HepG2 (cell line): ENCODE measurements at regions not wholly inside any gene's neighbourhood (a gene's known extent, or its start where the extent isn't known, plus 50 kb on each side); places are given as distances from the start of the nearest gene placed in this dataset.

ENCODE experiments used
- ATAC-seq: fragments of 200-7000 bp; cut with Tn5 transposase; 3 replicates; pipeline ENCODE4 v1.9.1; 2020; ENCODE audit warnings: mild to moderate bottlenecking, moderate library complexity
- BruUV-seq: library from RNA; stranded (reverse); fragments of 400-500 nt; replicated peaks from 2 replicates; lab custom pipeline; 2021; lab: Mats Ljungman, UMichigan
- CTCF ChIA-PET: fragments of 300-600 bp; formaldehyde crosslinking; extraction: SDS; loops from one replicate; lab custom pipeline; 2021; ENCODE audit warnings: low total read pairs, inconsistent platforms, low intra/inter-chr PET ratio; lab: Yijun Ruan, JAX
- POLR2A ChIA-PET: fragments of 350-600 bp; sonication (Branson Sonifier 250); formaldehyde crosslinking; loops from one replicate; lab custom pipeline; 2020; ENCODE audit warnings: antibody characterized with exemption, inconsistent platforms; lab: Yijun Ruan, JAX
- DNase-seq: peaks from one replicate; pipeline ENCODE4 v3.0.0-alpha.2; 2015; ENCODE audit warnings: low spot score
- FAIRE-seq: peaks from 3 replicates; lab custom pipeline; 2011; peaks lifted over from hg19 to GRCh38; lab: Jason Lieb, UNC
- H2AFZ ChIP-seq: one replicate; pipeline ENCODE4 v1.6.1; 2011; ENCODE audit warnings: low read length, inconsistent platforms
- H3K27ac ChIP-seq: fragments of 300-600 bp; 3 replicates; pipeline ENCODE4 v1.8.0; 2011; ENCODE audit warnings: mixed run types, mild to moderate bottlenecking, mixed read lengths, low read length, inconsistent platforms; ENCODE audit not compliant: insufficient read depth; ENCODE audit errors: extremely low read length
- H3K27me3 ChIP-seq, 2 experiments: fragments of 200-600 bp in 1 of 2; 2 replicates in 1 of 2; 3 replicates in 1 of 2; pipeline versions ENCODE4 v1.6.0 to v1.8.0; 2011; ENCODE audit warnings: low read length in 2 of 2, mild to moderate bottlenecking in 2 of 2, moderate library complexity in 2 of 2, inconsistent platforms in 1 of 2; ENCODE audit not compliant: insufficient read depth in 2 of 2, control insufficient read depth in 1 of 2
- H3K36me3 ChIP-seq, 2 experiments: fragments of 200-600 bp in 1 of 2; replicated peaks in 1 of 2; 2 replicates in 1 of 2; 3 replicates in 1 of 2; pipeline versions ENCODE4 v1.5.1 to v1.8.0; 2011; ENCODE audit warnings: low read length in 2 of 2, inconsistent platforms in 1 of 2; ENCODE audit not compliant: insufficient read depth in 2 of 2, control insufficient read depth in 1 of 2
- H3K4me1 ChIP-seq: 2 replicates; pipeline ENCODE4 v1.5.1; 2012; ENCODE audit warnings: low read length, inconsistent platforms; ENCODE audit not compliant: insufficient read depth
- H3K4me2 ChIP-seq: 2 replicates; pipeline ENCODE4 v1.6.0; 2011; ENCODE audit warnings: low read depth, low read length, inconsistent platforms
- H3K4me3 ChIP-seq, 3 experiments: fragments of 200-600 bp in 1 of 3; sonication (generic), shearing (Covaris generic) in 1 of 3; replicated peaks in 1 of 3; 2 replicates each; pipeline ENCODE4 v1.5.1; 2011 to 2016; ENCODE audit warnings: low read length in 3 of 3, inconsistent platforms in 2 of 3, low read depth in 2 of 3, mild to moderate bottlenecking in 2 of 3, control low read depth in 1 of 3, mixed read lengths in 1 of 3; ENCODE audit not compliant: insufficient read depth in 1 of 3
- H3K79me2 ChIP-seq: one replicate; pipeline ENCODE4 v1.6.1; 2011; ENCODE audit warnings: low read length, inconsistent platforms; ENCODE audit not compliant: insufficient read depth
- H3K9ac ChIP-seq: 2 replicates; pipeline ENCODE4 v1.6.0; 2011; ENCODE audit warnings: mild to moderate bottlenecking, low read depth, low read length, inconsistent platforms; ENCODE audit not compliant: insufficient read depth
- H3K9me3 ChIP-seq: 2 replicates; pipeline ENCODE4 v1.5.1; 2012; ENCODE audit warnings: mild to moderate bottlenecking, low read length
- H4K20me1 ChIP-seq: 2 replicates; pipeline ENCODE4 v1.6.0; 2011; ENCODE audit warnings: inconsistent platforms, mild to moderate bottlenecking, low read length, moderate library complexity; ENCODE audit not compliant: insufficient read depth
- AHDC1 ChIP-seq: sonication (generic); formaldehyde crosslinking; IDR thresholded peaks from 2 replicates; pipeline ENCODE4 v1.5.1; 2020; ENCODE audit warnings: mild to moderate bottlenecking, missing genetic modification reagents, borderline replicate concordance
- CBX1 ChIP-seq: IDR thresholded peaks from one replicate; pipeline ENCODE4 v1.6.1; 2016; ENCODE audit warnings: antibody characterized with exemption, low read depth
- KMT2A ChIP-seq: sonication (generic); formaldehyde crosslinking; IDR thresholded peaks from 2 replicates; pipeline ENCODE4 v1.4.0; 2020; ENCODE audit warnings: missing genetic modification reagents
- MAFG ChIP-seq: sonication (generic); formaldehyde crosslinking; IDR thresholded peaks from 2 replicates; pipeline ENCODE4 v1.5.1; 2020; ENCODE audit warnings: mild to moderate bottlenecking, missing genetic modification reagents
- MZF1 ChIP-seq: sonication (generic); formaldehyde crosslinking; IDR thresholded peaks from 2 replicates; pipeline ENCODE4 v1.8.1; 2023; ENCODE audit warnings: mild to moderate bottlenecking, missing genetic modification reagents, borderline replicate concordance
- NFYC ChIP-seq: IDR thresholded peaks from 2 replicates; pipeline ENCODE4 v1.6.1; 2016; ENCODE audit warnings: missing genetic modification reagents, missing compliant biosample characterization
- RXRB ChIP-seq: IDR thresholded peaks from 2 replicates; pipeline ENCODE4 v1.6.1; 2016; ENCODE audit warnings: borderline replicate concordance, missing genetic modification reagents, missing compliant biosample characterization
- SNRNP70 ChIP-seq: fragments of 200-400 bp; formaldehyde crosslinking; IDR thresholded peaks from 2 replicates; pipeline ENCODE4 v1.6.1; 2017; ENCODE audit warnings: mild to moderate bottlenecking, low read depth, low read length, moderate library complexity
- WIZ ChIP-seq: sonication (generic); formaldehyde crosslinking; IDR thresholded peaks from 2 replicates; pipeline ENCODE4 v1.5.1; 2020; ENCODE audit warnings: mild to moderate bottlenecking, missing genetic modification reagents
- ZNF550 ChIP-seq: sonication (generic); formaldehyde crosslinking; IDR thresholded peaks from 2 replicates; pipeline ENCODE4 v1.4.0; 2020; ENCODE audit warnings: mild to moderate bottlenecking, missing genetic modification reagents, borderline replicate concordance
- ZNF569 ChIP-seq: sonication (generic); formaldehyde crosslinking; IDR thresholded peaks from 2 replicates; pipeline ENCODE4 v1.5.0; 2020; ENCODE audit warnings: mild to moderate bottlenecking, missing genetic modification reagents, moderate library complexity, borderline replicate concordance
- ZNF570 ChIP-seq: sonication (generic); formaldehyde crosslinking; IDR thresholded peaks from 2 replicates; pipeline ENCODE4 v1.4.0; 2020; ENCODE audit warnings: mild to moderate bottlenecking, missing genetic modification reagents, borderline replicate concordance
- ZNF75D ChIP-seq: sonication (generic); formaldehyde crosslinking; IDR thresholded peaks from 2 replicates; pipeline ENCODE4 v1.8.1; 2023; ENCODE audit warnings: missing genetic modification reagents, mild to moderate bottlenecking, borderline replicate concordance
- WGBS: methylation state at CpG from one replicate; pipeline ENCODE4 v1.1.6; 2017; ENCODE audit warnings: low lambda C conversion rate; 5-methylcytosine and 5-hydroxymethylcytosine counted together
- in situ Hi-C: cut with HindIII; loops from 2 replicates; pipeline ENCODE4 v1.10.0; 2017; ENCODE audit warnings: low pct_unique_long_range_greater_than_20kb; ENCODE audit not compliant: extremely low pct_ligation_motif_present
- intact Hi-C: fragments of 100-400 bp; cut with micrococcal nuclease; formaldehyde crosslinking; loops from one replicate; pipeline ENCODE4 v1.10.0; 2022; ENCODE audit not compliant: unreplicated experiment

GRCh38 chr21:16069178-16070112 is 339.7 kb downstream of the USP25 start:
- TF ChIP-seq WIZ (CRISPR knock-in tag), result no peak
- TF ChIP-seq MAFG (CRISPR knock-in tag), result no peak
- TF ChIP-seq RXRB (CRISPR knock-in tag), result no peak
- TF ChIP-seq ZNF569, result no peak
- BruUV-seq, result no TSS peak
- Histone ChIP-seq H3K36me3 (no peaks in the 10 kb centered on the region), H3K4me3 (no peak overlapping the region), H3K4me2 (no peak overlapping the region), H3K9ac (no peak overlapping the region), H3K9me3 (no peaks in the 10 kb centered on the region), H3K4me1 (no peaks in the 10 kb centered on the region), H3K27ac (no peak overlapping the region), H3K79me2 (no peaks in the 10 kb centered on the region), H2AFZ (no peak overlapping the region), H4K20me1 (no peaks in the 10 kb centered on the region), H3K27me3 (no peaks in the 10 kb centered on the region)
- 22% methylated on average over 9 of the region's 9 CpGs for WGBS
- POLR2A ChIA-PET, result no interaction called here
- FAIRE-seq (no peak), DNase-seq (no peak), ATAC-seq (no peak)
- CTCF ChIA-PET, result no interaction called here
- in situ Hi-C loops (no loop called here), intact Hi-C loops (no loop called here)

- 72% methylated on average over 6 of the region's 7 CpGs for WGBS
- CTCF ChIA-PET, result no interaction called here
Measured at GRCh38 chr21:16070207-16070651, 340.4 kb downstream of the USP25 start.

More at GRCh38 chr21:16070207-16070651, 340.4 kb downstream of the USP25 start:
- no TSS peak for BruUV-seq
- H3K4me3 ChIP-seq, result no peak overlapping the region
- H3K4me2 ChIP-seq, result no peak overlapping the region
- intact Hi-C loops, result no loop called here
- TF ChIP-seq KMT2A (CRISPR knock-in tag) (no peak), AHDC1 (no peak), CBX1 (no peak), ZNF570 (CRISPR knock-in tag) (no peak), MZF1 (CRISPR knock-in tag) (no peak), SNRNP70 (no peak), ZNF550 (no peak), NFYC (CRISPR knock-in tag) (no peak), ZNF75D (CRISPR knock-in tag) (no peak)
- TF ChIP-seq, all 625 proteins: peak for 0
- H3K27me3 ChIP-seq, result no peaks in the 10 kb centered on the region
- no peaks in the 10 kb centered on the region for H3K9me3 ChIP-seq
- H4K20me1 ChIP-seq, result no peaks in the 10 kb centered on the region
- POLR2A ChIA-PET, result no interaction called here
- ATAC-seq, result no peak; the same call in 2 of the 3 replicates
- no peak overlapping the region for H3K27ac ChIP-seq
- H3K4me1 ChIP-seq, result no peaks in the 10 kb centered on the region
- H3K36me3 ChIP-seq, result no peaks in the 10 kb centered on the region
- H3K9ac ChIP-seq, result no peak overlapping the region
- no peaks in the 10 kb centered on the region for H3K79me2 ChIP-seq
- in situ Hi-C loops, result no loop called here
- no peak for DNase-seq
- no peak overlapping the region for H2AFZ ChIP-seq
- FAIRE-seq, result no peak
